KMS-11 (cell line): ENCODE measurements at regions not wholly inside any gene's neighbourhood (a gene's known extent, or its start where the extent isn't known, plus 50 kb on each side); places are given as distances from the start of the nearest gene placed in this dataset.

Source experiments
- H2AFZ ChIP-seq: fragments of 200-600 bp; sonication (generic); 2 replicates; pipeline ENCODE4 v1.6.1; 2016; ENCODE audit warnings: antibody characterized with exemption, mixed run types, low read depth
- H3K27ac ChIP-seq: fragments of 200-600 bp; sonication (generic); 2 replicates; pipeline ENCODE4 v1.6.1; 2016; ENCODE audit warnings: mild to moderate bottlenecking, mixed run types
- H3K27me3 ChIP-seq: fragments of 200-600 bp; sonication (generic); 2 replicates; pipeline ENCODE4 v1.6.1; 2017; ENCODE audit warnings: mild to moderate bottlenecking, low read depth, mixed run types, moderate library complexity; ENCODE audit not compliant: insufficient read depth
- H3K36me3 ChIP-seq: fragments of 200-600 bp; sonication (generic); 2 replicates; pipeline ENCODE4 v1.6.1; 2017; ENCODE audit warnings: mild to moderate bottlenecking, mixed run types; ENCODE audit not compliant: insufficient read depth
- H3K4me1 ChIP-seq: fragments of 200-600 bp; sonication (generic); 2 replicates; pipeline ENCODE4 v1.6.1; 2016; ENCODE audit warnings: mild to moderate bottlenecking, low read depth, mixed run types; ENCODE audit not compliant: poor library complexity, severe bottlenecking
- H3K4me2 ChIP-seq: fragments of 200-600 bp; sonication (generic); 2 replicates; pipeline ENCODE4 v1.7.0; 2016; ENCODE audit warnings: mild to moderate bottlenecking, mixed run types
- H3K4me3 ChIP-seq: fragments of 200-600 bp; sonication (generic); IDR thresholded peaks from 2 replicates; pipeline ENCODE4 v1.6.1; 2017; ENCODE audit warnings: low read depth, low read length, mixed read lengths; ENCODE audit not compliant: insufficient read depth
- H3K79me2 ChIP-seq: fragments of 200-600 bp; sonication (generic); 2 replicates; pipeline ENCODE4 v1.6.1; 2016; ENCODE audit warnings: low read depth, mixed run types; ENCODE audit not compliant: insufficient read depth
- H3K9ac ChIP-seq: fragments of 200-600 bp; sonication (generic); 2 replicates; pipeline ENCODE4 v1.6.1; 2016; ENCODE audit warnings: mild to moderate bottlenecking, mixed run types
- H4K20me1 ChIP-seq: fragments of 200-600 bp; sonication (generic); 2 replicates; pipeline ENCODE4 v1.6.1; 2016; ENCODE audit warnings: mild to moderate bottlenecking, mixed run types; ENCODE audit not compliant: insufficient read depth
- CTCF ChIP-seq: fragments of 200-600 bp; sonication (generic); conservative IDR thresholded peaks from 2 replicates; pipeline ENCODE4 v1.6.1; 2017; ENCODE audit warnings: low read depth, mild to moderate bottlenecking, antibody characterized with exemption, low read length, moderate library complexity, mixed read lengths

- no peak overlapping the region for H3K27ac ChIP-seq
- H3K36me3 ChIP-seq: no peaks in the 10 kb centered on the region
- no peaks in the 10 kb centered on the region for H3K4me1 ChIP-seq
- no peak for TF ChIP-seq CTCF
- H3K4me2 ChIP-seq: no peak overlapping the region
- no peak overlapping the region for H3K9ac ChIP-seq
- H4K20me1 ChIP-seq: no peaks in the 10 kb centered on the region
- no peaks in the 10 kb centered on the region for H3K27me3 ChIP-seq
- no peaks in the 10 kb centered on the region for H3K79me2 ChIP-seq
- H3K4me3 ChIP-seq: no peak overlapping the region
- H2AFZ ChIP-seq: no peak overlapping the region
Observed at GRCh38 chr1:87753366-87753765, 424.7 kb downstream of the LMO4 start.

- Histone ChIP-seq H4K20me1 (no peaks in the 10 kb centered on the region), H3K4me3 (no peak overlapping the region), H3K9ac (no peak overlapping the region), H3K27me3 (no peaks in the 10 kb centered on the region), H3K27ac (no peak overlapping the region), H3K4me2 (no peak overlapping the region), H3K36me3 (no peaks in the 10 kb centered on the region), H3K79me2 (no peaks in the 10 kb centered on the region), H2AFZ (no peak overlapping the region), H3K4me1 (no peaks in the 10 kb centered on the region)
- no peak for TF ChIP-seq CTCF
Observed at GRCh38 chr1:87754139-87754538, 425.5 kb downstream of the LMO4 start.

- H3K9ac ChIP-seq: no peak overlapping the region
- no peak overlapping the region for H2AFZ ChIP-seq
- H3K36me3 ChIP-seq: no peaks in the 10 kb centered on the region
- no peak overlapping the region for H3K27ac ChIP-seq
- H3K4me2 ChIP-seq: no peak overlapping the region
- no peaks in the 10 kb centered on the region for H3K4me1 ChIP-seq
- no peak overlapping the region for H3K4me3 ChIP-seq
- no peaks in the 10 kb centered on the region for H3K79me2 ChIP-seq
- H3K27me3 ChIP-seq: no peaks in the 10 kb centered on the region
- TF ChIP-seq CTCF: no peak
- H4K20me1 ChIP-seq: no peaks in the 10 kb centered on the region
Observed at GRCh38 chr1:87757676-87758075, 429.0 kb downstream of the LMO4 start.

- no peaks in the 10 kb centered on the region for H3K79me2 ChIP-seq
- H3K4me3 ChIP-seq: no peak overlapping the region
- H3K4me1 ChIP-seq: no peaks in the 10 kb centered on the region
- no peak overlapping the region for H3K9ac ChIP-seq
- H3K27ac ChIP-seq: no peak overlapping the region
- no peak overlapping the region for H2AFZ ChIP-seq
- H3K36me3 ChIP-seq: no peaks in the 10 kb centered on the region
- no peak overlapping the region for H3K4me2 ChIP-seq
- no peaks in the 10 kb centered on the region for H3K27me3 ChIP-seq
- no peak for TF ChIP-seq CTCF
- no peaks in the 10 kb centered on the region for H4K20me1 ChIP-seq
Observed at GRCh38 chr1:87759421-87760087, 430.9 kb downstream of the LMO4 start.
